ENCODE measurements at regions not wholly inside any gene's neighbourhood (a gene's known extent, or its start where the extent isn't known, plus 50 kb on each side); places are given as distances from the start of the nearest gene placed in this dataset.
"Not testable (repeated sequence)": the region's sequence is repeated elsewhere in the genome, so short reads cannot be mapped to it uniquely, and the experiment has no call there.

- not testable (repeated sequence) for TF ChIP-seq FOXA1 (IDR thresholded peaks at IDR 0.05); SP1 (IDR thresholded peaks at IDR 0.05); FOXK2 (IDR thresholded peaks at IDR 0.05); BHLHE40 (IDR thresholded peaks at IDR 0.05; ENCODE audit: borderline replicate concordance); SUZ12 (IDR thresholded peaks at IDR 0.05); FOXM1 (IDR thresholded peaks at IDR 0.05; ENCODE audit: borderline replicate concordance); PKNOX1 (IDR thresholded peaks at IDR 0.05); TARDBP (IDR thresholded peaks at IDR 0.05); ARNT (IDR thresholded peaks at IDR 0.05); CTBP1 (IDR thresholded peaks at IDR 0.05; ENCODE audit: borderline replicate concordance); HDGF (IDR thresholded peaks at IDR 0.05; ENCODE audit: borderline replicate concordance); NFRKB (IDR thresholded peaks at IDR 0.05); LEF1 (IDR thresholded peaks at IDR 0.05; ENCODE audit: borderline replicate concordance); L3MBTL2 (conservative IDR thresholded peaks at IDR 0.05)
These were observed 2155.5 kb downstream of the TP53TG3F start for GRCh38 chr16:35614883-35615282.

Data from HEK293T (cell line).